ENCODE measurements at regions not wholly inside any gene's neighbourhood (a gene's known extent, or its start where the extent isn't known, plus 50 kb on each side); places are given as distances from the start of the nearest gene placed in this dataset.

GRCh38 chr14:86311151-86311550 is 781.2 kb downstream of the FLRT2 start:
- TF ChIP-seq EZH2 (IDR thresholded peaks at IDR 0.05; ENCODE audit: borderline replicate concordance, low read depth, low read length, poor library complexity, severe bottlenecking) (no peak), CTCF (conservative IDR thresholded peaks at IDR 0.05; ENCODE audit: low read depth, low read length) (no peak)
